GM23338 (cell line): ENCODE measurements at regions not wholly inside any gene's neighbourhood (a gene's known extent, or its start where the extent isn't known, plus 50 kb on each side); places are given as distances from the start of the nearest gene placed in this dataset.

Experiments
- CREB1 ChIP-seq: fragments of 250-450 bp; sonication (Bioruptor Pico); IDR thresholded peaks from 2 replicates; pipeline ENCODE4 v1.5.0; 2020; ENCODE audit warnings: low read depth, mild to moderate bottlenecking, moderate library complexity
- ETS1 ChIP-seq: IDR thresholded peaks from 2 replicates; pipeline ENCODE4 v1.6.1; 2016; ENCODE audit warnings: antibody characterized with exemption
- EZH2 ChIP-seq: fragments of 200-600 bp; sonication (generic); IDR thresholded peaks from one replicate; pipeline ENCODE4 v1.8.0; 2017; ENCODE audit warnings: antibody characterized with exemption, mild to moderate bottlenecking, low read depth; ENCODE audit not compliant: unreplicated experiment
- JUNB ChIP-seq: IDR thresholded peaks from one replicate; pipeline ENCODE4 v1.6.1; 2016; ENCODE audit warnings: antibody characterized with exemption; ENCODE audit not compliant: unreplicated experiment
- POLR2AphosphoS5 ChIP-seq: IDR thresholded peaks from 2 replicates; pipeline ENCODE4 v1.6.1; 2016; ENCODE audit warnings: antibody characterized with exemption, low read depth
- ZNF331 ChIP-seq: fragments of 250-450 bp; sonication (Bioruptor Pico); IDR thresholded peaks from 2 replicates; pipeline ENCODE4 v1.5.0; 2020; ENCODE audit warnings: low read depth, mild to moderate bottlenecking, moderate library complexity
- TF ChIP-seq, protein P1 (sequence below), 2 experiments: fragments of 200-600 bp in 1 of 2; sonication (generic) in 1 of 2; conservative IDR thresholded peaks; 2 replicates each; pipeline versions ENCODE4 v1.5.1 to v1.6.1; 2016 to 2017; ENCODE audit warnings: antibody characterized with exemption in 2 of 2, low read depth in 2 of 2, mild to moderate bottlenecking in 2 of 2, moderate library complexity in 1 of 2
- TF ChIP-seq, protein P2 (sequence below): IDR thresholded peaks from one replicate; pipeline ENCODE4 v1.6.1; 2018; ENCODE audit warnings: antibody characterized with exemption; ENCODE audit not compliant: unreplicated experiment

- TF ChIP-seq, protein P1, sequence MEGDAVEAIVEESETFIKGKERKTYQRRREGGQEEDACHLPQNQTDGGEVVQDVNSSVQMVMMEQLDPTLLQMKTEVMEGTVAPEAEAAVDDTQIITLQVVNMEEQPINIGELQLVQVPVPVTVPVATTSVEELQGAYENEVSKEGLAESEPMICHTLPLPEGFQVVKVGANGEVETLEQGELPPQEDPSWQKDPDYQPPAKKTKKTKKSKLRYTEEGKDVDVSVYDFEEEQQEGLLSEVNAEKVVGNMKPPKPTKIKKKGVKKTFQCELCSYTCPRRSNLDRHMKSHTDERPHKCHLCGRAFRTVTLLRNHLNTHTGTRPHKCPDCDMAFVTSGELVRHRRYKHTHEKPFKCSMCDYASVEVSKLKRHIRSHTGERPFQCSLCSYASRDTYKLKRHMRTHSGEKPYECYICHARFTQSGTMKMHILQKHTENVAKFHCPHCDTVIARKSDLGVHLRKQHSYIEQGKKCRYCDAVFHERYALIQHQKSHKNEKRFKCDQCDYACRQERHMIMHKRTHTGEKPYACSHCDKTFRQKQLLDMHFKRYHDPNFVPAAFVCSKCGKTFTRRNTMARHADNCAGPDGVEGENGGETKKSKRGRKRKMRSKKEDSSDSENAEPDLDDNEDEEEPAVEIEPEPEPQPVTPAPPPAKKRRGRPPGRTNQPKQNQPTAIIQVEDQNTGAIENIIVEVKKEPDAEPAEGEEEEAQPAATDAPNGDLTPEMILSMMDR (conservative IDR thresholded peaks at IDR 0.05; ENCODE audit: low read depth in 2 of 2) = no peak
- TF ChIP-seq POLR2AphosphoS5 (no peak), EZH2 (no peak), CREB1 (CRISPR knock-in tag) (no peak), ETS1 (no peak), ZNF331 (CRISPR knock-in tag) (no peak), JUNB (no peak)
- TF ChIP-seq, protein P2, sequence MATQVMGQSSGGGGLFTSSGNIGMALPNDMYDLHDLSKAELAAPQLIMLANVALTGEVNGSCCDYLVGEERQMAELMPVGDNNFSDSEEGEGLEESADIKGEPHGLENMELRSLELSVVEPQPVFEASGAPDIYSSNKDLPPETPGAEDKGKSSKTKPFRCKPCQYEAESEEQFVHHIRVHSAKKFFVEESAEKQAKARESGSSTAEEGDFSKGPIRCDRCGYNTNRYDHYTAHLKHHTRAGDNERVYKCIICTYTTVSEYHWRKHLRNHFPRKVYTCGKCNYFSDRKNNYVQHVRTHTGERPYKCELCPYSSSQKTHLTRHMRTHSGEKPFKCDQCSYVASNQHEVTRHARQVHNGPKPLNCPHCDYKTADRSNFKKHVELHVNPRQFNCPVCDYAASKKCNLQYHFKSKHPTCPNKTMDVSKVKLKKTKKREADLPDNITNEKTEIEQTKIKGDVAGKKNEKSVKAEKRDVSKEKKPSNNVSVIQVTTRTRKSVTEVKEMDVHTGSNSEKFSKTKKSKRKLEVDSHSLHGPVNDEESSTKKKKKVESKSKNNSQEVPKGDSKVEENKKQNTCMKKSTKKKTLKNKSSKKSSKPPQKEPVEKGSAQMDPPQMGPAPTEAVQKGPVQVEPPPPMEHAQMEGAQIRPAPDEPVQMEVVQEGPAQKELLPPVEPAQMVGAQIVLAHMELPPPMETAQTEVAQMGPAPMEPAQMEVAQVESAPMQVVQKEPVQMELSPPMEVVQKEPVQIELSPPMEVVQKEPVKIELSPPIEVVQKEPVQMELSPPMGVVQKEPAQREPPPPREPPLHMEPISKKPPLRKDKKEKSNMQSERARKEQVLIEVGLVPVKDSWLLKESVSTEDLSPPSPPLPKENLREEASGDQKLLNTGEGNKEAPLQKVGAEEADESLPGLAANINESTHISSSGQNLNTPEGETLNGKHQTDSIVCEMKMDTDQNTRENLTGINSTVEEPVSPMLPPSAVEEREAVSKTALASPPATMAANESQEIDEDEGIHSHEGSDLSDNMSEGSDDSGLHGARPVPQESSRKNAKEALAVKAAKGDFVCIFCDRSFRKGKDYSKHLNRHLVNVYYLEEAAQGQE = no peak
Observed at GRCh38 chr7:27424231-27424630, 181.6 kb downstream of the EVX1 start.
